Midbrain (tissue), 1 donor: ENCODE measurements at regions not wholly inside any gene's neighbourhood (a gene's known extent, or its start where the extent isn't known, plus 50 kb on each side); places are given as distances from the start of the nearest gene placed in this dataset.

Source experiments
- DNase-seq: peaks from one replicate; lab custom pipeline; 2025; lab: John Stamatoyannopoulos, UW

DNA sequence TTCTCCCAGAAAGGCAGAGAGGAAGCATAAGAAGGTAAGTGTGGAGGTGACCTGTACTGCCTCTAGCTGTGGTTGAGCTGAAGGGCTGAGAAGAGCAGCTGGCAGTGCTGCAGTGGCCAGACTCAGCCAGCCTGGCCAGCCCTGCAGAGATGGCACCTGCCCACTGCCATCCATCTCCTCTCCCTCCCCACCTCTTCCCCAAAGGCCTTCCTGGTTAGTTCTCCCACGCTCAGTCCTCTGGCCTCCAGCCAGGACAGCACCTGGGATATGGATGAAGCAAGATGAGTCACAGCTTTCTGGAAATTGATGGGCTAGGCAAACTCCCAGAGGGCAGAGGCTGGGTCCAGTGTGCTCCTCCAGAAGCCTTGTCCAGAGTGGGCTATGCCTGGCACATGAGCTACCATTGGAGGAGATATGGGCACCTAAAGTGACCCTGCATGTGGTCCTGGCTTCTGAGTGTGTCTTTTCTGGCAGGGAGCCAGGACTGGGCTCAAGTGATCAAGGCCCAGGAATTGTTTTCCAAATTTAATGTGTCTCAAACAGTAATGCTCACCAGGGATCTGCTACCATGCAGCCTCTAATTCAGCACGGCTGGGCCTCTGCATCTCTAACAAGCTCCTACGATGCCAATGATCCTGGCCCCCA, 81.0 kb upstream of the CACUL1 start:
- DNase-seq = no peak

DNA sequence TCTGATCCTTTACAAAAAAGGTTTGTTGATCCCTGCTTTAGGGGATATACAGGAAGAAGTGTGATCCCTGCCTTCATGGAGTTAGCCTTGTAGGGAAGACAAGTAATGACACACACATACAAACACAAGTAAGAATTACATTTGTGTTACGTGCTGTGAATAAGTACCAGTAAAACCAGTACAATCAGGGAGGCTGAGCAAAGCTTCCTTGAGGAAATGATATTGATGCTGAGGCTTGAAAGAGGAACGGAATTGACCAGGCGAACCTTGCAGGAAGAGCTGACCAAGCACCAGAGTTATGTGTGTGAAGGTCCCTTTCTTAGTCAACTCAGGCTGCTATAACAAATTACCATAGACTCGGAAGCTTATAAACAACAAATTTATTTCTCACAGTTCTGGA, 83.6 kb upstream of the CACUL1 start:
- no peak for DNase-seq

DNA sequence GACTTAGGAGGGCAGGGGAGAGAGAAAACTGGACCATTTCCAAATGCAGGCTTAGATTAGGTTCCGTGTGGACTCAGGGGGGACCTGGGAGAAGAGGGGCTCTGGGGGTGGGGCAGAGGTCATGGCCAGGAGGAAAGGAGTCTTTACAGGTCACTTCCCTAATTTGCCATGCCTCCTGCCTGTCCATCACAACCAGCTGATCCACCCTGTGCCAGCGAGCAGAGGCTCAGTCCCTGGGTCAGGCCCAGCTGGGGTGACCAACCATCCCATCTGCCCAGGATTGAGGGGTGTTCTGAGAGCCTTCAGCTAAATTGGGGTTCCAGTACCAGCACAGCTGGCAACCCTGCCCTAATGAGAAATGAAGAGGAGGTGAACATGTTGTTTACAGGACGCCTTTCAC, 84.6 kb upstream of the CACUL1 start:
- DNase-seq = no peak

DNA sequence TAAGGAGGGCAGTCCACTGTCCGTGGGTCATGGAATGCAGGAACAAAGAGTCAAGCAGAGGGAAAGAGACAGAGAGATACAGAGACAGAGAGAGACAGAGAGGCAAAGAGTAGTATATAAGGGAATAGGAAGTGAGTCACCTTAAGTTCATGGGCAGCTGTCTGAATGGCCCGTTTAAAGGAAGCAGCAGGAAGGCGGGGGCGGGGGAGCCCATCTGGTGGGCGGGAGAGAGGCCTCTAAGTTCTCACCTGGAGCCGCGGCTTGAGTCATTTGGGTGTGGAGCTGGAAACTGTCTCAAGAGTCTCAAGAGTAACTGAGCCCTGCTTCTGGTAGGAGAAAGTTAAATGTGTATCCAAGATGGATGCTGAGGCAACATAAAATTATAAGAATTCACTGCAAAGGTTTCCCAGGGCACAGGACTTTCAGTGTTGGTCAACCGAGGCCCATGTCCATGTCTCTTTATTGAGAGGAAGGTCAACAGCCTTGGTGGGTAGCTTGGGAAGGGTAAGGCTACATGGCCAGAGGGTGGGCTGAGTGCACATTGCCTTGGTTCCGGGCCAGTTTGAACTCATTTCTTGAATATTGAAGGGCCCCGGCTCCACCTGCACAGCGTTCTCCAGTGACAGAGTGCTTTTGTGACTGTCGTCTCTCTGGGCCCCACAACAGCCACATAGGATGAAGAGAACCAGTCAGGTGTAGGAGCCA, 85.5 kb upstream of the CACUL1 start:
- no peak for DNase-seq

DNA sequence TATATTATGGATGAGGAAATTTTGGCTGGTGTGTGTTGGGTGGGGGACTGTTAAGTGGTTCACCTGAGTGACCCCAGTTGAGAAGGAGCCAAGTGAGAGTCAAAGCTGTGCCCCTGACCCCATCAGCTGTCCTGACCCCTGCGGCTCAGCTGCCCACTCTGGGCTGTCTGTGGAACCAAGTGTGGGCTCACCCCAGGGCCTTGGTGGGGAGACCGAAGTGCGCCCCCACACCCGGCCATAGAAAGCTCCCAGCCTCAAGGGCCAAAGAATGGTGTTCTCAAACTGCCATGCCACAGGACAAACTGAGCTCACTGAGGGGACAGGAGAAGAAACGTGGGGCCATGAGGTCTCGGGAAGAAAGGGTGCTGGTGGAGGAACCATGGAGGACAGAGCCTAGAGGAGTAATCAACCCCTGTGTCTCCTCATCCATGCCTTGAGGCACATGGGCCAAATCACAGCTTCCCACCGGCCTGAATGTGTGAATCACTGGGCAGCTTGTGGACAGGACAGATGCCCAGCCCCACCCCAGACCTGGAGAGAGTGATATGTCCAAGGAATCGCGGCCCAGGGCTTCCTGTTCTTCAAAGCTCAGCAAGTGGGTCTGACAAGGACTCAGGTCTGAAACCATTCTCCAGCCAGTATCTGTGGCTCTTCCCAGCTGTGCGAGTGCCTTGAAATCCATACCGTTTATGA, 86.2 kb upstream of the CACUL1 start:
- DNase-seq = no peak

DNA sequence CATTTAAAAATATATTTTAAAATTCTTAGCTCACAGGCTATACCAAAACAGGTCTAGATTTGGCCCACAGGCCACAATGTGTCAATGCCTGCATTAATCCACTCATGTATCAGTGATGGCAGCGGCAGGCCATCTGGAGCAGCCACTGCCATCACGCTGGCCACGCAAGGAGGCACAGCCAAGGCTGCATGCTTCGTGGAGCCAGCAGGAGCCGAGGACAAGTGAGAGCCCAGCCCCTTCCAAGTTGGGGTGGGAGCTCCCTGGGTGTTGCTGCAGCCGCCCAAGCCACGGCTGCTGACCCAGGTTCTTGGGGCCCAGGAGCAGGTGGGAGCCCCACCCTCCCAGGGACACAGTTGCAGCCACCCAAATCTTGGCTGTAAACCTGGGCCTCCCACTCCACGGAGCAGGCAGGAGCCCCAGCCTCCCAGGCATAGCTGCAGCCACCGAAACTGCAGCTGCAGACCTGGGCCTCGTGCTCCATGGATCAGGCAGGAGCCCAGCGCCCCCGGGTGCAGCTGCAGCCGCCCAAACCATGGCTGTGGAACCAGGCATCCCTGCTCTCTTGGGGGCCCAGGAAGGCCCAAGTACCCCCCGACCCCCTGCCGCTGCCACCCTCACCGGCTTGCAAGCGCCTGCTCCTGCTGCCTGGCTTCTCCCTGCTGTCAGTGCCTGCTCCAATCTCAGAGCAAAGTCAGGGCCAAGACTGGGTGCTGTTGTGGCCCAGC, 87.3 kb upstream of the CACUL1 start:
- no peak for DNase-seq

DNA sequence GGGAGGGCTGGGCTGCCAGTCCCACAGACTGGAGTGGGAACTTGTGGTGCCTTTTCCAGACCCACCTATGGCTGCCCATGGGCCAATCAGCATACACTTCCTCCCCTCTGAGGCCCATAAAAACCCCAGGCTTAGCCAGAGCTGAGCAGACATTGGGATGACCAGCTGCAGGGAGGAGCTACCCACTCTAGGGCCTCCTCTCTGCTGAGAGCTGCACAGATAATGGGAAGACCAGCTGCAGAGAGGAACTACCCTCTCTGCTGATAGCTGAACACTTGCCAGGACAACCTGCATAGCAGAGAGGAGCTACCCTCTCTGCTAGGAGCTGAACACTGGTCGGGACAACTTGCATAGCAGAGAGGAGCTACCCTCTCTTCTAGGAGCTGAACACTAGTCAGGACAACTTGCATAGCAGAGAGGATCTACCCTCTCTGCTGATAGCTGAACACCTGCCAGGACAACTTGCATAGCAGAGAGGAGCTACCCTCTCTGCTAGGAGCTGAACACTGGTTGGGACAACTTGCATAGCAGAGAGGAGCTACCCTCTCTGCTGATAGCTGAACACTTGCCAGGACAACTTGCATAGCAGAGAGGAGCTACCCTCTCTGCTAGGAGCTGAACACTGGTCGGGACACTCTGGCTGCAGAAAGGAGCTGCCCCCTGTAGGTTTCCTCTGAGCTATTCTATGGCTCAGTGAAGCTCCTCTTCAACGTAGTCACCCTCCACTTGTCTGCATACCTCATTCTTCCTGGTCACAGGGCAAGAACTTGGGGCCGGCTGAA, 88.3 kb upstream of the CACUL1 start:
- no peak for DNase-seq

DNA sequence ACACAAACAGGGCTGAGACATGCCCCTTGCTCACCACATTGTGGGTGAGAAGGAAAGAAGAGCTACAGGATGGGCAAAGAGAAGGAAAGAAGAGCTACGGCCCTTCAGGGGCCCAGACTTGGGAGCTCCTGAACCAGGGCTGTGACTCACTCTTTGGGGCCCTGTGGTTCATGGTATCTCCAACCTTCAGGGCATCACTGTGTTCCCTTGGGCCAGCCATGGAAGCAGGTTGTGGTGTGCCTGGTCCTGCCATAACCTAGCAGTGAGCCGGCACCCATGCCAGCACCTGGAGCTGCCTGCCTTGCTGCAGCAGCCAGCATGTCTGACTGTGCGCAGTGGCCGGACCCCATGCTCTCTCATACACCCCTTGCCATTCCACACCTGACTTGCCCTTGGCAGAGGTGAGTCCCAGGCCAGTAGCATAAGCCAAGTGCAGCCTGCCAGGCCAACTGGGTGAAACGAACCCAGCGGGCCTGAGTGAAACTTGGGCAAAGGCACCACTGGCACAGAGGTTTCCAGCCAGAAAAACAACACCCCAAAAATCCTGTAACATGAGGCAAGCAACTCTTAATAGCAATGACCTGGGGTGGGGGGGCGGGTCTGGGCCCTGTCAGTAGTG, 89.0 kb upstream of the CACUL1 start:
- DNase-seq = no peak

DNA sequence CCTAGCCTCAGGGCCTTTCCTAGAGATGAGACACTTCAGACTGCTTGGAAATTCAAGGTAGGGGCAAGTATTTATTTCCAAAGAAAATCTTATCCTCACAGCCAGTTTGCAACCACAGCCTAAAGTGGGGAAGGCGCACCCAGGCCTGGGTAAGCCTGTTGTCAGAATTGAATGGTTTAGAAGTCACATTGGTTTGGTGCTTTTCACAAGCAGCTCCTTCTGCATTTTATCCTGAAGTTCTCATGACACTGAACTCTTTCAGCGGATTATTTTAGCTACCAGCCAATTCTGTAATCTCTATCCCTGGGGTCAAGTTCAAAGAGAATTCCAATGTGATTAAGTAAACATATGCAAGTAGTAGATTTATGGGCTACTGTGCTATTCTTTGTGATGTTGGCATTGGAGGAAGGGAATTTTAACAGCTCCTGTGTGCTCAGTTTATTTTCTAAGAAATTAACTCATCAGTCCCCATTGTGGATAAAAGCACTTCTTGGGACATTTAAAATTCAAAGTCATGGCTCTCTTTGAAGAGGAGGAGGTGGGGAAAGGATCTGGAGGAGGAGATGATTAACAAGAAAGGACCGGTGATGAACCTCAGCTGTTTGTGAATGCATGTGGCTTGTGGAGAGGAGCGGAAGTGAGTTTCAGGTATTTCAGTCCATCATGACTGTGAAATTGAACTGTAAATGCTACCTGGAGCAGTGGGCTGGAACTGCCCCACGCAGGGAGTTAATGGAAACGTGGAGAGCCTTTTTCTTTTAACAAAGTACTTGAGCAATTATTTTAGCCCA, 90.2 kb upstream of the CACUL1 start:
- no peak for DNase-seq

DNA sequence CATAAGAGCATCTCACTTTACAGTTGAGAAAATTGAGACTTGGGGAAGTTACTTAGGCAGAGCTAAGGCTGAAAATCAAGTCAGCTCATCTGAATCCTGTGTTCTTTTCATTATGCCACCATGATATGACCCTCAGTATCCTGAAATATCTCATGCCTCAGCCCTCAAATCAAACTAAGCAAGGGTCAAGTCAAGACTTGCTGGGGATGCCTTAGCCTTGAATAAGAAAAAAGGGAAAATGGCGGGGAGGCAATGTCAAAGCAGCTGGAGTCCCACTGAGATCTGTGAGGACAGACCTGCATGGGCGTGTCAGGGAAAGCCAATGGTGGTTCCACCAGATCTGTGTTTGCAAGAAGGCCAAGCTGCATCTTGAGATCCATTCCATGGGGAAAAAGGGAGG, 91.0 kb upstream of the CACUL1 start:
- DNase-seq = no peak

DNA sequence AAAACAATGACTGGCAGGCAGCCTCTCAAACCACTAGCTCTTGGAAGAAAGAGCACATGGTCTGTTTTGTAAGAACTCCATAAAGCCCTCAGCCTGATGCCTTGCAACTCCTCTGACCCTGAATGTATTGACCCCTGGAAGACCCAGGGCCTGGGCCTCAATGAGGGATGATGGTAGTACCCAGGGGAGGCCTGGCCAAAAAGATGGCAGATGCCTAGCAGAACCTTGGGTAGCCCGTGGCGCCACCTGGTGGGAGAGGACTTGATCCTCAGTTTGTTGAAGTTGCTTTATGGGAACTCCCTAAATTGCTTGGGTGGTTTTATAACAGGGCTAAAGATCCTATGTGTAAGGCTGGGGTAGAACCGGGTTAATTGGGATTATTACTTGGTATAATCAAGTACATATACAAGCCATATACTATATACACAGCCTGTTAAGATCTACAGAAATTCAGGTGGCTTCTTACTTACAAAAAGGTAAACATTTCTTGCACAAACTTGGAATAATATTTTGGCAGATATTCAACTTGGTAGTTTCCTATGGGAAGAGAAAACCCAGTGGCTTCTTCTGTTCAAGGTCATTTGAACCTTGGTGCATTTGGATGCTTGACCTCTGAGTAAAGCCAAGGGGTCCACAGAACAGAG, 95.8 kb upstream of the CACUL1 start:
- DNase-seq = no peak

DNA sequence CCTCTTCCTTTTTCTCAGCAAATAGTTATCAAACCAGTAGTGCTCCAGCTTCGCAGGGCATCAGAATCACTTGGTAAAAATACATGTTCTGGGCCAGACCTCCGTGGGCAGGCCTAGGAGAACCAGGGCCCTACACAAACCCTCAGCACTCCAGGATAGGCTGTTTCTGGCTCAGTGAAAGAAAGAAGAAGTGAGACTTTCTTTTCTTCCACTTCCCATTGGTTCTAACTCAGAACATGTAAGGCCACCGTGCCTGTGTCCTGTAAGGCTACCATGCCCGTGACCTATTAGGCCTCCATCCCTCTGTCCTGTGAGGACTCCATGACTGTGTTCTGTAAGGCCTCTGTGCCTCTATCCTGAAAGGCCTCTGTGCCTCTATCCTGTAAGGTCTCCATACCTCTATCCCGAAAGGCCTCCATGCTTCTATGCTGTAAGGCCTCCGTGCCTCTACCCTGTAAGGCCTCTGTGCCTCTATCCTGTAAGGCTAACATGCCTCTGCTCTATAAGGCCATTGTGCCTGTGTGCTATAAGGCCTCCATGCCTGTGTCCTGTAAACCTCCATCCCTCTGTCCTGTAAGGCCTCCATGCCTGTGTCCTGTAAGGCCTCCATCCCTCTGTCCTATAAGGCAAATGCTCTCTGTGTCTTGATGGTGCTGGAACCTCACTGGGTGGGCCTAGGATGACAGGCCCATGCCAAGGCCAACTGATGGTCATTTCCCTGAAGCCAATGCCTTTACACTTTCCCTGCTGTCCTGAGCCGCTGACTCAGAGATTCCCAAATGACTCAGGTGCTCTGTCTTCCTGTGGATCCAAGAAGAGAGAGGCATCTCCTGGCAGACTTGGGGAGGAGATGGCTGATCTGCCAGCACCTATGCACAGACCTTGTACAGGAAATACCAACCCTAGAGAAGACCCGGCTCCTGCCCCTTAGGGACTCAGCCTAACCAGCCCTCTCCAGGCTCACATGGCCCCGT, 96.6 kb upstream of the CACUL1 start:
- DNase-seq = no peak

DNA sequence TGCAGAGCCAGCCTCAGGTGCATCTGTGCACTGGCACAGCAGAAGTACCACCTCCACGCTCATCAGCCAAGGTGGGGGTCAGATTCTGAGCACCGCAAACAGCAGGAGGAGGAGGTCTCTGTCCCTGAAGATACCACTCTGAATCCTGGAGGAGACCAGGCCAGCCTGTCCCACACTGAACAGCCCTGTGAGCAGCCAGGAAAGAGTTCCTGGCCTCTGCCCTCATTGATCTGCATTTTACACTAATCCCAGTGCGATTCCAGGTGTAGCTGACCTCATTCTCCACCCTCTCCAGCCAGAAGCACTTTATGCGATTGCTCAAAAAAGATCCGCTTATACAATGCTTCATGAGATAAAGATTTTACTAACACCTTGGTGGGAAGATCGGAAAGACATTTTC, 99.1 kb upstream of the CACUL1 start:
- DNase-seq = no peak

DNA sequence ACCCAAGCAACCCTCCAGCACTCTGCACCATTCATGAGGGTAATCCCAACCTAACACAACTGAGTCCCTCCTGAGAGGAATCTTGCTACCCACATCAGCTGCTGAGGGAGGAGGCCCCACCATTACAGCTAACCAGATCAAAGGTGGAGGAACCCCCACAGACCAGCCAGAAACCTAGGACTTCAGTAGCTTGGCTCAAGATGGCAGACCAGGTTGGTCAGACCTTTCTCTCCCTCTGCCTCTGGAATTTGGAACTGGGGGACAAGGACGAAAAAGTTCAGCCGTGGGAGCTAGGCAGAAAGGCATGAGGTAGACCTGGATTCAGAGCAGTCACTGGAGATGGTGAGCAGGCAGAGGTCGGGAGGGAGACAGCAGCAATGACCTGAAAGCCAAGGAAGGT, 101.3 kb upstream of the CACUL1 start:
- no peak for DNase-seq

DNA sequence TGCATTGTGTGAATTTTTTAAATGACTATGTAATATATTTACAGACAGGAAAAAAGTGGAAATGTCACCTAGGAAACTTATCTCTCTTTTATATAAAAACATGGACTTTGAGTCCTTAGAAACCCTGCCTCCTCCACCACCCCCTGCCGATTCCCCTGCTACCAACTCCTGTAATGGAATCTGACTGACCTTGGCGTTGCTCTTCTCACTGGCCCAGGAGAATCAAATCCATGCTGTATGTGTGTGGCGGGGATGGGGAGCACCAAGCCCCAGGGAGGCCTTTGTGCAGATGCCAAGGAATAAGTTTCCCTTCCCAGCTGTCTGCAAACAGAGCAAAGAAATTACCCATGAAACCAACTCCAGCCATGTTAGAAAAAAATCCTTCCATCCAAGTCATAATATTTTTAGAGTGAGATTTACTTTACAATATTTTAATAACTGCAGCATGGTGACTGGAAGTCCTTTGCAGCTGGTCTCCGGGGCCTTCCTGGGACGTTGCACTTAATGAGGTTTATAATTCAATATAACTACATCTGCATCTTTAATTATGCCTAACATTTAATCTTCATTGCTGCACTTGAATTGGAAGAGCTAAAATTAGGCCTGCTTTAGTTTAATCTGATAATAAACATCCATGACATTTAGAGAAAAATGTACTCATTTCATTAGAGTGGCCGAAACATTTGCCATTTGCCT, 111.4 kb upstream of the CACUL1 start:
- DNase-seq = no peak

DNA sequence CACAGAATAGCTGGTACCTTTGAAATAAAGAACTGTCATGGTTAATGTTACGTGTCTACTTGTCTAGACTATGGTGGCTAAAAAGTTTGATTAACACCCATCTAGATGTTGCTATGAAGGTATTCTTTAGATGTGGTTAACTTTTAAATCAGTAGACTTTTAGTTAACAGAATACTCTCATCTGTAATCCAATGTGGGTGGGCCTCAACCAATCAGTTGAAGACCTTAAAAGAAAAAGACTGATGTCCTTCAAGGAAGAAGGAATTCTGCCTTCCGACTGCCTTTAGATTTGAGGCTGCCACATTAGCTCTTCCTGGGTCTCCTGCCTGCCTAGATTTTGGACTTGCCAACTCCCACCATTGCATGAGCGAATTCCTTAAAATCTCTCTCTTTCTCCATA, 113.0 kb upstream of the CACUL1 start:
- DNase-seq = no peak

DNA sequence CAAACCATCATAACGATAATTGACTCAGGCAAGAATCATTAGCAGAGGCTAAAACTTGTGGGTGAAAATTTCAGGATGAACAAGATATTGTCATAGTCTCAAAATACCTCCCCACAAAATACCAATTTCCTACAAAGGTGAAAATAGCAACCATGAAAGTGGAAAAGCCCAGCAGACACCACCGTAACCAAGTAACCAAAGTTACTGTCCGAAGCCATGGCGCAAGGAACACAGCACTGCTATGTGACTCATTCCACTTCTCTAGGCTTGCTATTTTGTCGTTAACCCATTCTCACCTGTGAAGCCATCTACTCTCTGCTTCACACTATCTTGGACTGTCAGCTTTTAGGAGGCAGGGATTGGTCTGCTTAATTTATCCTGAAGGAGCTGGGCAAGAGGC, 113.8 kb upstream of the CACUL1 start:
- DNase-seq = no peak

DNA sequence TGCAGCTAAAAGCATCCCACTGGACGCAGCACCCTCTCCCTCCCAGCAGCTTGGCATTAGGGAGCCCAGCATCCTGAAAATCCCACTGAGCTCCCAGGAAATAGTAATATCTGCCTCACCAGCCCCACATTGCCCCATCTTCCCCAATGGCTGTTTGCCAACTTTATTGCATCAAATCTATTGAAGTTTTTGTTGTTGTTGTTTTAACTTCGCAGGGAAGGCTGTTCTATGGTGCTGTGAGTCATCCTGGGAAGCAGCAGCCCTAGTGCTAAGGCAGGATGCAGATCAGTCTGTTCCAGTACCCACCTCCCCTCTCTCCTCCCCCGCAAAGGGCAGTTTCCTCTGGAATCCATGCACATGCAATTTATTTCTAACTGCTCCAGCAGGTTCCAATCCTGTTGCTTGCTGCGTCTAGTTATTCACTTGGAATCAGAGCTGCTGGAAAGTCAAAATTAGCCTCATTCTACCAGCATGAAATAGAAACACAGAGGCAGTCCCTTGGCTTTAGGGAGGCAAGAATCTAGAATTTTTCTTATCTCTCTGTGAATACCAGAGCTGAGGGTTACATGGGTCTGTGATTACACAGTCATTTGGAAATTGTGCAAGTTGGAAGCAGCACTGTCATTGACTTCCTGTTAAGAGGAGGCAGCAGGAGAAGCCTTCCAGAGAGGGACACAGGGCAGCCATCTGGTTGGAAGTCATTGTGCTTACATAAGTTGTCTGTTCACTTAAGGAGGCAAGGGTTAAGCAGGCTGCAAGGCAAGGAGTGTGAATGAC, 115.9 kb upstream of the CACUL1 start:
- no peak for DNase-seq
